ENCODE measurements at regions not wholly inside any gene's neighbourhood (a gene's known extent, or its start where the extent isn't known, plus 50 kb on each side); places are given as distances from the start of the nearest gene placed in this dataset.

DNA sequence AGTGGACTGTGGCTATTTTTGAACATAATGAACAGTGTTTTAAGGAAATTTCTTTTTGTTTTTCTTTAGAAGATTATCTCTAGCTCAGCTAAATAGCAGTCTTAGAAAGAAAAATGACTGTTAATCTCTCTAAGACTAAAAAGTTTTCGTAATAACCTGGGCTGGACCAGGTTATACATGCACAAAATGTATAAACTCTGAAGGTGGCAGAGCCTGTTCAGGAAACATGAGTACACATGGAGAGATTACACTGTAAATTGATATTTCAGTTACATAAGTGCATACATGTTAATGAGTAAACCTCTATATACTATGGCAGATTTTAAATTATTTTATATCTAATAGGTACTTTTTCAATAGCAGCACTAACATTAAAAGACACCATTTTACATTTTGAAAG lies 258.2 kb upstream of the CFAP20DC start:
- DNase-seq (ENCODE audit: low spot score): no peak
- intact Hi-C loops (cut with DNase I): no loop called here
- H3K4me1 ChIP-seq (replicated peaks): peaks cover 4% of the 10 kb centered on the region
- H3K9me3 ChIP-seq: no peaks in the 10 kb centered on the region
- H3K27ac ChIP-seq: no peak overlapping the region
- no peak overlapping the region for H3K4me3 ChIP-seq
- 88% methylated on average over 1 of the region's 1 CpG for WGBS
- no peaks in the 10 kb centered on the region for H3K27me3 ChIP-seq (replicated peaks; ENCODE audit: insufficient read depth)
- TF ChIP-seq POLR2AphosphoS5 (IDR thresholded peaks at IDR 0.05) (no peak), POLR2A (IDR thresholded peaks at IDR 0.05) (no peak)
- TF ChIP-seq, protein P1, sequence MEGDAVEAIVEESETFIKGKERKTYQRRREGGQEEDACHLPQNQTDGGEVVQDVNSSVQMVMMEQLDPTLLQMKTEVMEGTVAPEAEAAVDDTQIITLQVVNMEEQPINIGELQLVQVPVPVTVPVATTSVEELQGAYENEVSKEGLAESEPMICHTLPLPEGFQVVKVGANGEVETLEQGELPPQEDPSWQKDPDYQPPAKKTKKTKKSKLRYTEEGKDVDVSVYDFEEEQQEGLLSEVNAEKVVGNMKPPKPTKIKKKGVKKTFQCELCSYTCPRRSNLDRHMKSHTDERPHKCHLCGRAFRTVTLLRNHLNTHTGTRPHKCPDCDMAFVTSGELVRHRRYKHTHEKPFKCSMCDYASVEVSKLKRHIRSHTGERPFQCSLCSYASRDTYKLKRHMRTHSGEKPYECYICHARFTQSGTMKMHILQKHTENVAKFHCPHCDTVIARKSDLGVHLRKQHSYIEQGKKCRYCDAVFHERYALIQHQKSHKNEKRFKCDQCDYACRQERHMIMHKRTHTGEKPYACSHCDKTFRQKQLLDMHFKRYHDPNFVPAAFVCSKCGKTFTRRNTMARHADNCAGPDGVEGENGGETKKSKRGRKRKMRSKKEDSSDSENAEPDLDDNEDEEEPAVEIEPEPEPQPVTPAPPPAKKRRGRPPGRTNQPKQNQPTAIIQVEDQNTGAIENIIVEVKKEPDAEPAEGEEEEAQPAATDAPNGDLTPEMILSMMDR (IDR thresholded peaks at IDR 0.05): no peak
- no peaks in the 10 kb centered on the region for H3K36me3 ChIP-seq

DNA sequence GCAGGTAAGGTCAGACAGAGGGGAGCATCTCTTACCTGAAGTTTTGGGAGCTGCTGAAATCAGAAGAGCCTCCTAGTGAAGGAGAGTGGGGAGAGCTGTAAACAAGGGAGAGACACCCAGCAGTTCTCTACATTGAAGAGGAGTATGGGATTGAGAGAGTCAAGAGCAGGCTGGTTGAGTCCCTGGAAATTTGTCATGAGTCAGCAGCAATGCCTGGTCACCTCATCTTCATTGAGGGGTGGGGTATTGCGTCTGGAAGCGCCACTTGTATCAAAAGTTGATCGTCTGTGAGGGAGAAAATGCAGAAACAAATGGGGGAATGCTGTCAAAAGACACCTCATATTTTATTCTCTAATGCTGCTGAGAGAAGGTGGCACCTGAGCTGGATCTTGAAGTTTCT lies 256.6 kb upstream of the CFAP20DC start:
- H3K4me1 ChIP-seq (replicated peaks): peaks cover 4% of the 10 kb centered on the region
- H3K4me3 ChIP-seq: no peak overlapping the region
- no peaks in the 10 kb centered on the region for H3K9me3 ChIP-seq
- intact Hi-C loops (cut with DNase I): no loop called here
- H3K27me3 ChIP-seq (replicated peaks; ENCODE audit: insufficient read depth): no peaks in the 10 kb centered on the region
- TF ChIP-seq, protein P1 (IDR thresholded peaks at IDR 0.05): no peak
- no peak for TF ChIP-seq POLR2AphosphoS5 (IDR thresholded peaks at IDR 0.05)
- no peak for TF ChIP-seq POLR2A (IDR thresholded peaks at IDR 0.05)
- no peaks in the 10 kb centered on the region for H3K36me3 ChIP-seq
- no peak for DNase-seq (ENCODE audit: low spot score)
- no peak overlapping the region for H3K27ac ChIP-seq
- WGBS: 92% methylated on average over 3 of the region's 3 CpGs

DNA sequence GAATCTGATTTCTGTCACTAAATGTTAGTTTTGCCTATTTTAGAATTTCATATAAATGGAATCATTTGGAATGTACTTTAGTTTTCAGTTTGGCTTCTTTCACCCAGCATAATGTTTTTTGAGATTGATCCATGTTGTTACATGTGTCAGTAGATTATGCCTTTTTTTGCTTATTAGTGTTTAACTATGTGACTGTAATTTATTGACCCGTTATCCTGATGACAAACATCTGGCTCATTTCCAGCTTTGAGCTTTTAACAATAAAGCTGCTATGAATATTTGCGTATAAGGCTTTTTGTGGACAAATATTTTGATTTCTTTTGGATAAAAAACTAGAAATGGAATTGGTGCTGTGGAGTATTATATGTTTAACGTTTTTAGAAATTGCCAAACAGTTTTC lies 254.5 kb upstream of the CFAP20DC start:
- no peak for DNase-seq (ENCODE audit: low spot score)
- Histone ChIP-seq H3K9me3 (no peaks in the 10 kb centered on the region), H3K4me3 (no peak overlapping the region), H3K27me3 (replicated peaks; ENCODE audit: insufficient read depth) (no peaks in the 10 kb centered on the region), H3K4me1 (replicated peaks) (no peaks in the 10 kb centered on the region), H3K36me3 (no peaks in the 10 kb centered on the region), H3K27ac (no peak overlapping the region)
- no peak for TF ChIP-seq POLR2A (IDR thresholded peaks at IDR 0.05)
- TF ChIP-seq, protein P1 (IDR thresholded peaks at IDR 0.05): no peak
- intact Hi-C loops (cut with DNase I): no loop called here
- WGBS: 62% methylated on average over 3 of the region's 3 CpGs

DNA sequence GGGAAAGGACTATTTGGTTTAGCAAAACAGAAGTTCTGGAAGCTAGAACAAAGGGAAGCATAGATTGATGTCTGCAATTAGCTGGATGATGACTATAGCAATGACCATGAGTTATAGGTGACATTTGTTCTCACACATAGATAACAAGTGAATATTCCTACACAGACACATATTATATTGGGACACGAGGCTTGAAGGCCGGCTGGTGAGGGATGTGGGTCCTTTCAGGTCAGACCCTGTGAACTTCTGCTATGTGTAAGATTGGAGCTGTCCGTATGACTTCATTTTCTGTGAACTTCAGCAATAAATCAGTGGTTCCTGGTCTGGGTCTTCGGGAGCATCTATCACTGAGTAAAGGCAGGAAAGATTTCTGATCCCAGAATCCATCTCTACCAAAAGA lies 253.6 kb upstream of the CFAP20DC start:
- no peak overlapping the region for H3K4me3 ChIP-seq
- no peaks in the 10 kb centered on the region for H3K27me3 ChIP-seq (replicated peaks; ENCODE audit: insufficient read depth)
- no peaks in the 10 kb centered on the region for H3K4me1 ChIP-seq (replicated peaks)
- H3K27ac ChIP-seq: no peak overlapping the region
- no peak for DNase-seq (ENCODE audit: low spot score)
- whole genome bisulfite sequencing: 80% methylated on average over 4 of the region's 4 CpGs
- intact Hi-C loops (cut with DNase I): no loop called here
- H3K36me3 ChIP-seq: no peaks in the 10 kb centered on the region
- TF ChIP-seq, protein P1 (IDR thresholded peaks at IDR 0.05): no peak
- no peak for TF ChIP-seq POLR2A (IDR thresholded peaks at IDR 0.05)
- TF ChIP-seq POLR2AphosphoS5 (IDR thresholded peaks at IDR 0.05): no peak
- H3K9me3 ChIP-seq: no peaks in the 10 kb centered on the region

DNA sequence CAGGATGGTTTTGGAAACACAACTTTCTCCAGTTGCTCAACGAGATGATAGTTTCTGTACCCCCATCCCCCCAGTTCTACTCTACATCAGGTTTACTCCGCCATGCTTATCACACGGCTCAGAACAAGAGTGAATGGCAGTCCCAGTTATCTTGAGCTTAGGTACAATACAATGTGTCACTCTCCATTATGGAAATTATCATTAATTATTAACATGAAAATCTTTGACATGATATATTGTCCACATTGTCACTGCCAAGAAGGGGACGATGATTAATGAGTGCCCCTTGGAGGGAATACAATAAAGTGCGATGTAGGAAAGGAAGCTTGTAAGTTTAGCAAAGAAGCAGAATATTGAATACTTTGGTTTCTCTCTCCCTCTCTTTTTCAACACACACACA lies 252.6 kb upstream of the CFAP20DC start:
- Histone ChIP-seq H3K27ac (no peak overlapping the region), H3K4me1 (replicated peaks) (no peaks in the 10 kb centered on the region), H3K9me3 (no peaks in the 10 kb centered on the region), H3K4me3 (no peak overlapping the region), H3K36me3 (no peaks in the 10 kb centered on the region), H3K27me3 (replicated peaks; ENCODE audit: insufficient read depth) (no peaks in the 10 kb centered on the region)
- 77% methylated on average over 5 of the region's 5 CpGs for WGBS
- intact Hi-C loops (cut with DNase I): no loop called here
- no peak for DNase-seq (ENCODE audit: low spot score)
- TF ChIP-seq POLR2AphosphoS5 (IDR thresholded peaks at IDR 0.05): no peak
- no peak for TF ChIP-seq POLR2A (IDR thresholded peaks at IDR 0.05)
- TF ChIP-seq, protein P1 (IDR thresholded peaks at IDR 0.05): no peak
